ENCODE measurements at regions not wholly inside any gene's neighbourhood (a gene's known extent, or its start where the extent isn't known, plus 50 kb on each side); places are given as distances from the start of the nearest gene placed in this dataset.

DNA sequence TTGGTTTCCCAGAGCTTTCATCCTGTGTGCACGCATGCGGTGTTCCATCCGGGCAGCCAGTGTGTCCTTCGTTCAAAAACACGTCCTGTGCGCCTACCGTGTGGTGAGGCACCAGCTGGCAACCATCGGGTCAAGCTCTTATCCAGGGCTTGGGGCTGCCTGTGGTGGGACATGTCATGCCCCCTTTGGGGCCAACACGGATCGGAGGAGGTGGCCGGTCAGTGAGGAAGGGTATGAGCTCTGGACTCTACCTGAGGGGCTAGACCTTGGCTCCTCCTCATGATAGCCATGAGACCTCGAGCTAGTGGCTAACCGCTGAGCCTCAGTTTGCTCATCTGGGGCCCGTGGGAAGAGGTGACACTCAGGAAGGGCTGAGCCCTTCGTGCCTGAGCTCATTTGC is 158.5 kb upstream of the PMEPA1 start:
- SMC1A ChIA-PET (ENCODE audit: uncharacterized antibody, unreplicated experiment) = no interaction called here
- H3K36me3 ChIP-seq (ENCODE audit: control insufficient read depth in 2 of 2, insufficient read depth in 2 of 2, low read length in 1 of 2) = no peaks in the 10 kb centered on the region
- no peak overlapping the region for H3K27ac ChIP-seq (ENCODE audit: control insufficient read depth, insufficient read depth)
- H3K4me1 ChIP-seq (ENCODE audit: control insufficient read depth, insufficient read depth, low read length) = no peaks in the 10 kb centered on the region
- H3K9ac ChIP-seq (ENCODE audit: control insufficient read depth, insufficient read depth, low read length) = no peak overlapping the region
- CTCF ChIA-PET = no interaction called here
- no peak overlapping the region for H3K4me2 ChIP-seq (ENCODE audit: control insufficient read depth, insufficient read depth)
- no peak for ATAC-seq
- no peak overlapping the region for H3K4me3 ChIP-seq
- no peaks in the 10 kb centered on the region; a peak in 2 of 4 replicates for H3K27me3 ChIP-seq (replicated peaks in 1 of 2; ENCODE audit: control insufficient read depth in 2 of 2, insufficient read depth in 2 of 2, low read length in 1 of 2)
- in situ Hi-C loops (cut with MboI) = no loop called here
- H4K20me1 ChIP-seq (ENCODE audit: control insufficient read depth, insufficient read depth) = no peaks in the 10 kb centered on the region
- H2AFZ ChIP-seq (ENCODE audit: control insufficient read depth, low read depth, low read length) = no peak overlapping the region
- RAD21 ChIA-PET (ENCODE audit: unreplicated experiment) = no interaction called here
- no peak for DNase-seq (ENCODE audit: low read depth, low spot score)
- no peaks in the 10 kb centered on the region; the same call in 2 of the 3 replicates for H3K9me3 ChIP-seq (replicated peaks; ENCODE audit: control insufficient read depth, insufficient read depth, low read length)
- H3K79me2 ChIP-seq (ENCODE audit: control insufficient read depth, insufficient read depth, low read length) = no peaks in the 10 kb centered on the region
- BruUV-seq (replicated peaks) = no TSS peak
- no peak for FAIRE-seq
- intact Hi-C loops (cut with micrococcal nuclease; ENCODE audit: unreplicated experiment) = no loop called here
- TF ChIP-seq USF2 (IDR thresholded peaks at IDR 0.05; ENCODE audit: borderline replicate concordance, low read depth, low read length) (no peak), ATF7 (IDR thresholded peaks at IDR 0.05; ENCODE audit: low read depth) (no peak), RCOR1 (conservative IDR thresholded peaks at IDR 0.05; ENCODE audit: low read depth, low read length) (no peak), CBFB (IDR thresholded peaks at IDR 0.05; ENCODE audit: low read depth) (no peak), MYC (IDR thresholded peaks at IDR 0.05; ENCODE audit: insufficient read depth, insufficient read length, insufficient replicate concordance, low read length, severe bottlenecking) (no peak)
- WGBS (ENCODE audit: insufficient coverage, insufficient replicate concordance, low lambda C conversion rate, missing lambda C conversion rate) = 47% methylated on average over 15 of the region's 15 CpGs
- POLR2A ChIA-PET = no interaction called here

DNA sequence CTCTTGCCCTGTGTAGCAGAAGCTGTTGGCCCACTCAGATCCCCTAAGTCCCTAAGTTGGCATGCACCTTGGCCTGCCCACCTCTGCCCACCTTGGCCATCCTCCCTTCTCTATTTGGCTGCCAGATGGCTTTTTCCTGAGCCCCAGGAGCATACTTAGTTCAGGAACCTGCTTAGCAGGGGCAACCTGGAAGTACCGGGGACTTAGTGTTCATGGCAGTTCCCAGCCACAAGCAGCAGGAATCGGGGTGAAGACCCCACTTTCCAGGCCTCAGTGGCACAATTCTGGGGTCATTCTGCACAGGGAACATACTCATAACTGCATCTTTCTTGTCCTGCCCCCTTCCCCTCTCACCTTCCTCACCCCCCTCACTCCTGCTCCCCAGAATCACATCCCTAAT is 158.0 kb upstream of the PMEPA1 start:
- ChIA-PET RAD21 (ENCODE audit: unreplicated experiment) (no interaction called here), SMC1A (ENCODE audit: uncharacterized antibody, unreplicated experiment) (no interaction called here), CTCF (no interaction called here), POLR2A (no interaction called here)
- no peaks in the 10 kb centered on the region; a peak in 2 of 4 replicates for H3K27me3 ChIP-seq (replicated peaks in 1 of 2; ENCODE audit: control insufficient read depth in 2 of 2, insufficient read depth in 2 of 2, low read length in 1 of 2)
- H3K27ac ChIP-seq (ENCODE audit: control insufficient read depth, insufficient read depth) = no peak overlapping the region
- WGBS (ENCODE audit: insufficient coverage, insufficient replicate concordance, low lambda C conversion rate, missing lambda C conversion rate) = 44% methylated on average over 2 of the region's 2 CpGs
- H3K4me1 ChIP-seq (ENCODE audit: control insufficient read depth, insufficient read depth, low read length) = no peaks in the 10 kb centered on the region
- no peaks in the 10 kb centered on the region for H3K79me2 ChIP-seq (ENCODE audit: control insufficient read depth, insufficient read depth, low read length)
- H3K9me3 ChIP-seq (replicated peaks; ENCODE audit: control insufficient read depth, insufficient read depth, low read length) = no peaks in the 10 kb centered on the region; the same call in 2 of the 3 replicates
- no peak overlapping the region for H3K9ac ChIP-seq (ENCODE audit: control insufficient read depth, insufficient read depth, low read length)
- H3K36me3 ChIP-seq (ENCODE audit: control insufficient read depth in 2 of 2, insufficient read depth in 2 of 2, low read length in 1 of 2) = no peaks in the 10 kb centered on the region
- no peak overlapping the region for H3K4me3 ChIP-seq
- no peaks in the 10 kb centered on the region for H4K20me1 ChIP-seq (ENCODE audit: control insufficient read depth, insufficient read depth)
- TF ChIP-seq BRCA1 (IDR thresholded peaks at IDR 0.05; ENCODE audit: low read depth, low read length) (no peak), SREBF1 (IDR thresholded peaks at IDR 0.05; ENCODE audit: low read length) (no peak), ZNF217 (IDR thresholded peaks at IDR 0.05) (no peak), RFX5 (IDR thresholded peaks at IDR 0.05; ENCODE audit: low read depth, low read length) (no peak), ZBED1 (IDR thresholded peaks at IDR 0.05; ENCODE audit: borderline replicate concordance) (no peak), LARP7 (IDR thresholded peaks at IDR 0.05) (no peak), NFYA (IDR thresholded peaks at IDR 0.05; ENCODE audit: borderline replicate concordance, low read depth, low read length) (no peak), JUNB (IDR thresholded peaks at IDR 0.05) (no peak)
- TF ChIP-seq, protein P1, sequence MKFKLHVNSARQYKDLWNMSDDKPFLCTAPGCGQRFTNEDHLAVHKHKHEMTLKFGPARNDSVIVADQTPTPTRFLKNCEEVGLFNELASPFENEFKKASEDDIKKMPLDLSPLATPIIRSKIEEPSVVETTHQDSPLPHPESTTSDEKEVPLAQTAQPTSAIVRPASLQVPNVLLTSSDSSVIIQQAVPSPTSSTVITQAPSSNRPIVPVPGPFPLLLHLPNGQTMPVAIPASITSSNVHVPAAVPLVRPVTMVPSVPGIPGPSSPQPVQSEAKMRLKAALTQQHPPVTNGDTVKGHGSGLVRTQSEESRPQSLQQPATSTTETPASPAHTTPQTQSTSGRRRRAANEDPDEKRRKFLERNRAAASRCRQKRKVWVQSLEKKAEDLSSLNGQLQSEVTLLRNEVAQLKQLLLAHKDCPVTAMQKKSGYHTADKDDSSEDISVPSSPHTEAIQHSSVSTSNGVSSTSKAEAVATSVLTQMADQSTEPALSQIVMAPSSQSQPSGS (IDR thresholded peaks at IDR 0.05; ENCODE audit: low read length) = no peak
- TF ChIP-seq, protein P2, sequence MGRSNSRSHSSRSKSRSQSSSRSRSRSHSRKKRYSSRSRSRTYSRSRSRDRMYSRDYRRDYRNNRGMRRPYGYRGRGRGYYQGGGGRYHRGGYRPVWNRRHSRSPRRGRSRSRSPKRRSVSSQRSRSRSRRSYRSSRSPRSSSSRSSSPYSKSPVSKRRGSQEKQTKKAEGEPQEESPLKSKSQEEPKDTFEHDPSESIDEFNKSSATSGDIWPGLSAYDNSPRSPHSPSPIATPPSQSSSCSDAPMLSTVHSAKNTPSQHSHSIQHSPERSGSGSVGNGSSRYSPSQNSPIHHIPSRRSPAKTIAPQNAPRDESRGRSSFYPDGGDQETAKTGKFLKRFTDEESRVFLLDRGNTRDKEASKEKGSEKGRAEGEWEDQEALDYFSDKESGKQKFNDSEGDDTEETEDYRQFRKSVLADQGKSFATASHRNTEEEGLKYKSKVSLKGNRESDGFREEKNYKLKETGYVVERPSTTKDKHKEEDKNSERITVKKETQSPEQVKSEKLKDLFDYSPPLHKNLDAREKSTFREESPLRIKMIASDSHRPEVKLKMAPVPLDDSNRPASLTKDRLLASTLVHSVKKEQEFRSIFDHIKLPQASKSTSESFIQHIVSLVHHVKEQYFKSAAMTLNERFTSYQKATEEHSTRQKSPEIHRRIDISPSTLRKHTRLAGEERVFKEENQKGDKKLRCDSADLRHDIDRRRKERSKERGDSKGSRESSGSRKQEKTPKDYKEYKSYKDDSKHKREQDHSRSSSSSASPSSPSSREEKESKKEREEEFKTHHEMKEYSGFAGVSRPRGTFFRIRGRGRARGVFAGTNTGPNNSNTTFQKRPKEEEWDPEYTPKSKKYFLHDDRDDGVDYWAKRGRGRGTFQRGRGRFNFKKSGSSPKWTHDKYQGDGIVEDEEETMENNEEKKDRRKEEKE (IDR thresholded peaks at IDR 0.05) = no peak
- no peak overlapping the region for H2AFZ ChIP-seq (ENCODE audit: control insufficient read depth, low read depth, low read length)
- no peak for FAIRE-seq
- in situ Hi-C loops (cut with MboI) (no loop called here), intact Hi-C loops (cut with micrococcal nuclease; ENCODE audit: unreplicated experiment) (no loop called here)
- no TSS peak for BruUV-seq (replicated peaks)
- ATAC-seq = no peak
- no peak overlapping the region for H3K4me2 ChIP-seq (ENCODE audit: control insufficient read depth, insufficient read depth)
- no peak for DNase-seq (ENCODE audit: low read depth, low spot score)

Measured in GM12878 (cell line).